Stimulated activated CD4-positive, alpha-beta T cell treated with anti-CD3 and anti-CD28 coated beads, Interleukin-12 subunit alpha, Interleukin-12 subunit beta, amount 100 ng/mL, for 48 hours (primary cell): ENCODE measurements at regions not wholly inside any gene's neighbourhood (a gene's known extent, or its start where the extent isn't known, plus 50 kb on each side); places are given as distances from the start of the nearest gene placed in this dataset.

Experiments used
- DNase-seq, 3 donors: peaks; one replicate each; pipeline ENCODE4 v3.0.0-alpha.2; 2020; ENCODE audit warnings: low read depth in 2 of 3, low spot score in 1 of 3

DNA sequence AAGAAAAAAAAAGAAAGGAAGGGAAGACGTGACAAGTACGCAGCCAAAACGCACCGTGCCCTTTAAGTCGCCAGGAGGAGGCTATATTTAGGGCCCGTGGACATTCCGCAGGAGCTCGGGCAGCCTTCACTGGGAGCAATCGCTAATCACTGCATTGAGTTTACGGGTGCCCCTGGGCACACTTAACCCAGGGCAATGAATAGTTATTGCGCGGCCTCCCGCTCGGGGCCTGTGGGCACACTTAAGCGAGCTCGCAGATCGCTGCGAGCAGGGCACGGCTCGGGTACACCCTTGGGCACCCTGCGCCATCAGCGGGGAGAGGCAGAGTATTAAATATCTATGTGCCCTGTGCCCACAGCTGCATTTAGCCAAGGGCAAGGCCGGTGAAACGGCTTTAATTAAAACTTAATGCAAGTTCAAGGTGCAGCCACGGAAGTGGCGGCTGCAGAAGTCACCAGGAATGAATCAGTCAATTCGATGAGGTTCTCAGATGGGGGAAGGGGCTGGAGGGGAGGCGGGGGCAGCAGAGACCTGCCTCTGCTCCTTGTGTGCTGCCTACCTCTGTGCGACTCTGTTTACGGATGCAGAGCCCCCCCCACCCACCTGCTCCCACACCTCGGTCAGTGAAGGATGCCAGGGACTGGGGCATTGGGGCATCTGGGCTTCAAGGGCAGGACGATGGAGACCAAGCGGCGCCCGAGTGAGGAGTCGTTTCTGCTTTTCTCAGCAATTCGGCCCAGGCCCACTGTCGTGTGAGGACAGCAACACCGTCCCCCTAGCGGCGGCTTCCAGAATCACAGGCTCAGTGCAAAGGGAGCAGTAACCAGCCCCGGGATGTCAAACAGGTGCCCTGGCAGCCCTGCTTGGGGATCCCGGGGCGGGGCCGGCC, 51.8 kb upstream of the TARDBP start:
- peak; percentile 77 to 87 (median 77) for DNase-seq

DNA sequence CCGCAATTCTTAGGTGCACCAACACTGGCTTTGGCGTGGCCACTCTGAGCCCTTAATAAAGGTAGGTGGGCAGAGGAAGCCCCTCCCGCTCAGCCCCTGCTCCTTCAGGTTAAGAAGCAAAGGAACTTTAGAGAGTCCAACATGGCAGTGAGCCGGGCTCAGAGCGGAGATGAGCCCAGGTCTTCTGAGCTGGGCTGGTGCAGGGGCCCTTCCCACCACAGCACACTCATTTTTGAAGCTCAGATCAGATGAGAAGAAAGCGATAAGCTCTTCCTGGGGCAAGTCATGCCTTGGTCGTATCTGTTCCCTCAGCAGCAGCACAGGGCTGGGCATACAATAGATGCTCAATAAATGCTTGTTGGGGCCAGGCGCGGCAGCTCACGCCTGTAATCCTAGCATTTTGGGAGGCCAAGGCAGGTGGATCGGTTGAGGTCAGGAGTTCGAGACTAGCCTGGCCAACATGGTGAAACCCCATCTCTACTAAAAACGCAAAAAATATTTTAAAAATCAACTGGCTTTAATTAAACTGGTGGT, 51.1 kb upstream of the TARDBP start:
- no peak for DNase-seq

GRCh38 chr1:10962483-10962882, 50.0 kb upstream of the TARDBP start:
- DNase-seq = no peak
